CD4-positive, alpha-beta T cell treated with Interleukin-17A for 1 hour (primary cell): ENCODE measurements at regions not wholly inside any gene's neighbourhood (a gene's known extent, or its start where the extent isn't known, plus 50 kb on each side); places are given as distances from the start of the nearest gene placed in this dataset.
"Not testable (repeated sequence)": the region's sequence is repeated elsewhere in the genome, so short reads cannot be mapped to it uniquely, and the experiment has no call there.

ENCODE experiments used
- DNase-seq: peaks from one replicate; pipeline ENCODE4 v3.0.0-alpha.2; 2020

DNA sequence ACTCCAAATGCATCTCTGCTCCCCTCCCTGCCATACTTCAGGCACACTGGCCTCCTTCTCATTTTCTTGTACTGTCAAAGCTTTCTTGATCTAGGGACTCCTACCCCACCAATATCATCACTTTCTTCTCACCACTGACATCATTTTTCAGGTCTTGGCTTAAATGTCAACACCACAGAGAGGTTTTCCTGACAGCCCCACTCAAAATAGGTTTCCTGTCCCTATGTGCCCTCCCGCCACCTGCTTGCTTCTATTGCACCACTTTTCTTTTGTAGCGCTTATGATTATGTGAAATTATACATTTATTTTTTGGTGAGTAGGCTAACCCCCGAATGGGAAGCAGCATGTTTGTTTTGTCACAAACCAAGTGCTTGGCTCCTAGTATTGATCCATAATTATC, 164.6 kb downstream of the NDFIP2 start:
- no peak for DNase-seq

DNA sequence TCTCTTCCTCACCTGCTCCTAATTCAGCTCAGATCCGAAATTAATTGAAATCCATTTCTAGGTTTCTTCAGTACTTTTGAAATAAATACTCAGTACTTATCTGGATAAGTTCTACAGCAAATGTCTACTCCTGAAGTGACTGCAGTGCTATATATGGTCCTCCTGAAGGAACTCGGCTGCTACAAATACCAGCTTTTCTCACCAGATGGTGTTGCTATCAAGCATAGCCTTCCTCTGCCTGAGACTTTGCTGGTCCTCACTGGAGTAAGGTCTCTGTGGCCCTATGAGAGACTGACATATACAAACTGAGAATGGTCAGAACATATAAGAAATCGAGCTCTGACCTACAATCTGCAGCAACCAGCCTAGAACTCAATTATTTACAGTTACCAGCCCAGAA, 161.6 kb downstream of the NDFIP2 start:
- DNase-seq = no peak

DNA sequence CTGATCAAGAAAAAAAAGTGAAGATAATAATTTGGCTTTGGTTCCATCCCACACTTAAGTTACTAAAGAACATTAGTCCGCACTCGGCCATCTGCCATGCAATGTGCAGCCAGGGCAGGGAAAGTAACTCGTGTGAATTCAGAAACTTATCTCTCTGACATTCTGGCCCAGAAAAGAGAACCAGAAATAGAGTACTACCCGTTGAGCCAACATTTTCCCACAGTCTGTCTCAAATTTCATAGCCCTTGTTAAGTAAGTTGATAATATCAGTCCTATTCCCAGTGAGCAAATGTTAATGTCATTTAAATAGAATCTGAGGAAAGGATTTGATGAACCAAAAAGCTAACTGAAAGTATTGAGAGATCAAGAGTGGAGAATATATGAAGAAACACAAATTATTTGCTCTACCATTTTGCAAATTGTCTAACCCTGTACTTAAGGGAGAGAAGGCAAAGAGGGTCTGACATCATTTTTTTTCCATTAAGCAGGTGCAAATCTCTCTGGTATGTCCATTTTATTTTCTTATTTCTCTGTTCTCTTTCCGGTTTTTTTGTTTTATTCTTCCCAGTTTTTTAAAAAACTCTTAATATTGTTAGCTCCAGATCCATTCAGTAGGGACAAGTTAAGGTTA, 156.3 kb downstream of the NDFIP2 start:
- no peak for DNase-seq

DNA sequence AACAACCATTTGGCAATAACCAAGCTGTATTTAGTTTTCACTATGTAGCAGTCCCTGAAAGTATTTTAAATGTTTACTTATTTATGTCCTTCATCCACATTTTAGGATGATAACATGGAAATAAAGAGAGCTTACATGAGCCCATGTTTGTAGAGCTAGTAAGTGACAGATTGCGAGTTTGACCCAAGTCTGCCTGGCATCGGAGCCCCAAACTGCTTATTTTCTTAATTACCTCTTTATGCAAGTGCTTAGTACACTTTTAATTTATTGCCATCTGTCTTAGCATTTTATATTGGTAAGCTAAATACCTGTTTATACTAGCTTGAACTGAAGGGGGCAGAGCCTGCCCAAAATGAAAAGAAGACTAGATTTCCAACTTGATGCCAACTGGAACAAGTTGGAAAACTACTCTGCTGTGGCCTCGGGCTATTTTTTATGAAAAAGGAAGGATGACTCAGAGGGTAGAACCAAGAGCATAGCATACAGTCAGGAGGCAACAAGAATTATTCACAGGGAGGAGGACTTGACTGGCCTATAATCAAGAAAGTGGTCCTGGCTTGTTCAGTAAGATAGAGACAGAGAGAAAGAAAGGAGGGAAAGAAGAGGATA, 150.2 kb downstream of the NDFIP2 start:
- no peak for DNase-seq

DNA sequence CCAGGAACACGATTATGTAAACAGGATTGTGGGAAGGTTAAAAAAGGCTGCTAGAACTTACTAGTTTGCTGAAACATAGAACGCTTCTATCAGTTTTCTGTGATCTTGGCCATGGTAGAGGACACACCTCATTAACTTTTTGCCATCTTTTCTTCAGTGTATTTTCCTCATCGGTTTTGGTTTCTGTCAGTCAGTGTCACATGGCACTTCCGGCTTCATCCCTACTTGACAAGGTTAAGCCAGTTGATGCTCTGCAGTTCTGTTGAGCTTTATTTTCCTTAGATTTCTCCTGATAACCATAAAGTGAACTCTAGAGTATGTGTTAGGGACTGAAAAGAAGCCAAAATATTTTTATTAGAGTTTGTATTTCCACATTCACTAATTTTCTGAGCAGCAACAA, 147.5 kb downstream of the NDFIP2 start:
- DNase-seq = no peak

- no peak for DNase-seq
Measured at GRCh38 chr13:79626924-79627323, 146.0 kb downstream of the NDFIP2 start.

DNA sequence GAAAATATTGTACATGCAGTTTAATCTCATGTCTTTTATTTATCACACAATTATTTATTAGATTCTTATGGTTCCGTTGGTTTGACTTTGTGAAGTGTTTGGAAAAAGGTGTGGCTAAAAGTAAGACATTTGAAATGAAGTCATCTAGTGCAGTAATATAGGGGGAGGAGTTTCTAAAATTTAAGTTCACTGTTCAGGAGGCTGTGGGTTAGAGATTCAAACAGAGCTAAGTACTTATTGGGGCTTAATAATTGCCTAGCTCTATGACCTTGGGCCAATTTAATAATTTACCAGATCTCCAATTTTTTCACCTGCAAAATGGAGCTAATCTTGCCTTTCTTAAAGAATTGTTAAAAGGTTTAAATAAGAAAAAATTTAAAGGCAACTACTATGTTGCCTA, 144.6 kb downstream of the NDFIP2 start:
- no peak for DNase-seq

- DNase-seq = no peak
Measured at GRCh38 chr13:79621902-79622301, 140.9 kb downstream of the NDFIP2 start.

GRCh38 chr13:79621449-79621848, 140.5 kb downstream of the NDFIP2 start:
- no peak for DNase-seq

- no peak for DNase-seq
Measured at GRCh38 chr13:79614250-79614918, 133.4 kb downstream of the NDFIP2 start.

GRCh38 chr13:79612604-79613003, 131.6 kb downstream of the NDFIP2 start:
- no peak for DNase-seq

DNA sequence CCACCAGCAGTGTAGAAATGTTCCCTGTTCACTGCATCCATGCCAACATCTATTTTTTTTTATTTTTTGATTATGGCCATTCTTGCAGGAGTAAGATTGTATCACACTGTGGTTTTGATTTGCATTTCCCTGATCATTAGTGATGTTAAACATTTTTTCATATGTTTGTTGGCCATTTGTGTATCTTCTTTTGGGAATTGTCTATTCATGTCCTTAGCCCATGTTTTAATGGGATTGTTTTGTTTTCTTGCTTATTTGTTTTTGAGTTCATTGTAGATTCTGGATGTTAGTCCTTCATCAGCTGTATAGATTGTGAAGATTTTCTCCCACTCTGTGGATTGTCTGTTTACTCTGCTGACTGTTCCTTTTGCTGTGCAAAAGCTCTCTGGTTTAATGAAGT, 126.9 kb downstream of the NDFIP2 start:
- DNase-seq = not testable (repeated sequence)
